Thoracic aorta (tissue), 2 donors: ENCODE measurements at regions not wholly inside any gene's neighbourhood (a gene's known extent, or its start where the extent isn't known, plus 50 kb on each side); places are given as distances from the start of the nearest gene placed in this dataset.

ENCODE experiments used
- ATAC-seq: fragments of 150-250 bp; one replicate; pipeline ENCODE4 v1.8.0; 2017; ENCODE audit warnings: low read depth; ENCODE audit not compliant: insufficient number of reproducible peaks, low FRiP score
- DNase-seq: peaks from one replicate; pipeline ENCODE4 v3.0.0-alpha.2; 2020; ENCODE audit warnings: low spot score
- H3K27ac ChIP-seq, 2 donors: fragments of 200-600 bp; sonication (generic); 1 replicate in 1 of 2; 2 replicates in 1 of 2; pipeline ENCODE4 v1.5.1; 2016; ENCODE audit warnings: mild to moderate bottlenecking in 2 of 2, moderate library complexity in 2 of 2
- H3K27me3 ChIP-seq: fragments of 200-600 bp; sonication (generic); replicated peaks from 2 replicates; pipeline ENCODE4 v1.6.0; 2016; ENCODE audit warnings: mild to moderate bottlenecking; ENCODE audit not compliant: insufficient read depth
- H3K36me3 ChIP-seq: fragments of 200-600 bp; sonication (generic); one replicate; pipeline ENCODE4 v1.5.1; 2016
- H3K4me1 ChIP-seq, 2 donors: fragments of 200-600 bp; sonication (generic); 1 replicate in 1 of 2; 2 replicates in 1 of 2; pipeline versions ENCODE4 v1.5.1 to v1.6.0; 2016; ENCODE audit warnings: low read depth in 2 of 2, mild to moderate bottlenecking in 1 of 2; ENCODE audit not compliant: control insufficient read depth in 1 of 2
- H3K4me3 ChIP-seq: fragments of 200-600 bp; sonication (generic); 2 replicates; pipeline ENCODE4 v1.5.1; 2016; ENCODE audit warnings: mild to moderate bottlenecking
- H3K9me3 ChIP-seq: fragments of 200-600 bp; sonication (generic); 2 replicates; pipeline ENCODE4 v1.5.1; 2016
- CTCF ChIP-seq: fragments of 200-600 bp; sonication (generic); IDR thresholded peaks from one replicate; pipeline ENCODE4 v1.5.1; 2019; ENCODE audit warnings: antibody characterized with exemption

- DNase-seq, result no peak
Measured at GRCh38 chr2:150644298-150645067, 157.0 kb upstream of the RND3 start.

GRCh38 chr2:150643114-150643725, 155.8 kb upstream of the RND3 start:
- no peaks in the 10 kb centered on the region for H3K9me3 ChIP-seq
- DNase-seq (no peak), ATAC-seq (no peak)
- no peak overlapping the region for H3K27ac ChIP-seq
- TF ChIP-seq CTCF, result no peak
- H3K36me3 ChIP-seq, result no peaks in the 10 kb centered on the region
- no peaks in the 10 kb centered on the region for H3K27me3 ChIP-seq
- H3K4me3 ChIP-seq, result no peak overlapping the region
- H3K4me1 ChIP-seq, result peaks cover 0 to 28% of the 10 kb centered on the region in 2 donors

More at GRCh38 chr2:150644298-150645067, 157.0 kb upstream of the RND3 start:
- TF ChIP-seq CTCF, result no peak
- ATAC-seq, result no peak
- Histone ChIP-seq H3K9me3 (no peaks in the 10 kb centered on the region), H3K4me1 (peaks cover 0 to 21% of the 10 kb centered on the region in 2 donors), H3K36me3 (no peaks in the 10 kb centered on the region), H3K27me3 (no peaks in the 10 kb centered on the region), H3K27ac (no peak overlapping the region), H3K4me3 (no peak overlapping the region)

GRCh38 chr2:150640039-150640438, 152.6 kb upstream of the RND3 start:
- H3K36me3 ChIP-seq, result no peaks in the 10 kb centered on the region
- H3K4me1 ChIP-seq, result peaks cover 0 to 27% of the 10 kb centered on the region in 2 donors
- no peak for TF ChIP-seq CTCF
- peak overlapping the region; percentile 26 for H3K4me3 ChIP-seq
- no peaks in the 10 kb centered on the region for H3K9me3 ChIP-seq
- DNase-seq, result no peak
- peak overlapping the region; percentile 6 to 28 for H3K27ac ChIP-seq
- no peaks in the 10 kb centered on the region for H3K27me3 ChIP-seq
- no peak for ATAC-seq

- peak overlapping the region; percentile 26 for H3K4me3 ChIP-seq
- ATAC-seq (no peak), DNase-seq (no peak)
- H3K27ac ChIP-seq, result peak overlapping the region in 1 of 2 donors; percentile 28
- H3K4me1 ChIP-seq, result peaks cover 0 to 20% of the 10 kb centered on the region in 2 donors
- no peaks in the 10 kb centered on the region for H3K36me3 ChIP-seq
- H3K27me3 ChIP-seq, result no peaks in the 10 kb centered on the region
- no peaks in the 10 kb centered on the region for H3K9me3 ChIP-seq
- no peak for TF ChIP-seq CTCF
Measured at GRCh38 chr2:150639383-150639782, 151.9 kb upstream of the RND3 start.

- peaks cover 0 to 11% of the 10 kb centered on the region in 2 donors for H3K4me1 ChIP-seq
- H3K27ac ChIP-seq, result no peak overlapping the region
- H3K36me3 ChIP-seq, result no peaks in the 10 kb centered on the region
- no peak overlapping the region for H3K4me3 ChIP-seq
- ATAC-seq, result no peak
- H3K27me3 ChIP-seq, result no peaks in the 10 kb centered on the region
- H3K9me3 ChIP-seq, result no peaks in the 10 kb centered on the region
- no peak for DNase-seq
- TF ChIP-seq CTCF, result no peak
Measured at GRCh38 chr2:150631236-150631821, 143.9 kb upstream of the RND3 start.
